WTC11 (cell line): ENCODE measurements at regions not wholly inside any gene's neighbourhood (a gene's known extent, or its start where the extent isn't known, plus 50 kb on each side); places are given as distances from the start of the nearest gene placed in this dataset.

Experiments
- CBFB ChIP-seq: sonication (generic); formaldehyde crosslinking; IDR thresholded peaks from 2 replicates; pipeline ENCODE4 v1.8.1; 2022; ENCODE audit warnings: mild to moderate bottlenecking, low read depth, missing genetic modification reagents
- CREM ChIP-seq: sonication (generic); formaldehyde crosslinking; IDR thresholded peaks from 2 replicates; pipeline ENCODE4 v1.8.1; 2022; ENCODE audit warnings: mild to moderate bottlenecking, missing genetic modification reagents, moderate library complexity
- FOXK1 ChIP-seq: sonication (generic); formaldehyde crosslinking; IDR thresholded peaks from 2 replicates; pipeline ENCODE4 v1.8.0; 2022; ENCODE audit warnings: mild to moderate bottlenecking, moderate library complexity, missing genetic modification reagents
- GABPB1 ChIP-seq: sonication (generic); formaldehyde crosslinking; IDR thresholded peaks from 2 replicates; pipeline ENCODE4 v1.8.1; 2023; ENCODE audit warnings: mild to moderate bottlenecking, missing genetic modification reagents
- NFYB ChIP-seq: sonication (generic); formaldehyde crosslinking; conservative IDR thresholded peaks from 2 replicates; pipeline ENCODE4 v1.8.0; 2022; ENCODE audit warnings: low read depth, missing genetic modification reagents
- SP1 ChIP-seq: sonication (generic); formaldehyde crosslinking; conservative IDR thresholded peaks from 2 replicates; pipeline ENCODE4 v1.8.1; 2022; ENCODE audit warnings: missing genetic modification reagents
- ZNF121 ChIP-seq: sonication (generic); formaldehyde crosslinking; IDR thresholded peaks from 2 replicates; pipeline ENCODE4 v1.8.0; 2023; ENCODE audit warnings: missing genetic modification reagents
- TF ChIP-seq, protein P1 (sequence below): fragments of 200-600 bp; IDR thresholded peaks from 2 replicates; pipeline ENCODE4 v1.8.0; 2022; ENCODE audit warnings: antibody characterized with exemption
- TF ChIP-seq, protein P2 (sequence below): sonication (generic); formaldehyde crosslinking; IDR thresholded peaks from 2 replicates; pipeline ENCODE4 v1.8.1; 2022; ENCODE audit warnings: mild to moderate bottlenecking, missing genetic modification reagents, moderate library complexity, borderline replicate concordance
- TF ChIP-seq, protein P3 (sequence below): sonication (generic); formaldehyde crosslinking; IDR thresholded peaks from 2 replicates; pipeline ENCODE4 v1.8.1; 2023; ENCODE audit warnings: mild to moderate bottlenecking, missing genetic modification reagents, moderate library complexity
- TF ChIP-seq, protein P4 (sequence below): sonication (generic); formaldehyde crosslinking; conservative IDR thresholded peaks from 2 replicates; pipeline ENCODE4 v1.8.1; 2022; ENCODE audit warnings: mild to moderate bottlenecking, missing genetic modification reagents
- TF ChIP-seq, protein P5 (sequence below): sonication (generic); formaldehyde crosslinking; IDR thresholded peaks from 2 replicates; pipeline ENCODE4 v1.8.0; 2023; ENCODE audit warnings: mild to moderate bottlenecking, missing genetic modification reagents

DNA sequence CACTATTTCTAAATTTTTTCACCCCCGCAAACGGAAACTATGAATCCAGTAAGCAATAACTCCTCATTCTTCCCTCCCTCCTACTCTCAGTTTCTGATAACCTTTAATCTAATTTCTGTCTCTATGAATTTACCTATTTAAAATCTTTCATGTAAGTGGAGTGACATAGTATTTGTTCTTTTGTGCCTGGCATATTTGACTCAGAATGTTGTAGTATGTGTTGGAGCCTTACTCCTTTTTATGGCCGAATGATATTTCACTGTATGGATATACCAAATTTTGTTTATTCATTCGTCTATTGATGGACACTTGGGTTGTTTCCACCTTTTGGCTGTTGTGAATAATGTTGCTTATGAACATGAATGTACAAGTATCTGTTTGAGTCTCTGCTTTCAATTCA is 61.1 kb upstream of the C1GALT1C1 start:
- TF ChIP-seq SP1: no peak
- TF ChIP-seq, protein P1, sequence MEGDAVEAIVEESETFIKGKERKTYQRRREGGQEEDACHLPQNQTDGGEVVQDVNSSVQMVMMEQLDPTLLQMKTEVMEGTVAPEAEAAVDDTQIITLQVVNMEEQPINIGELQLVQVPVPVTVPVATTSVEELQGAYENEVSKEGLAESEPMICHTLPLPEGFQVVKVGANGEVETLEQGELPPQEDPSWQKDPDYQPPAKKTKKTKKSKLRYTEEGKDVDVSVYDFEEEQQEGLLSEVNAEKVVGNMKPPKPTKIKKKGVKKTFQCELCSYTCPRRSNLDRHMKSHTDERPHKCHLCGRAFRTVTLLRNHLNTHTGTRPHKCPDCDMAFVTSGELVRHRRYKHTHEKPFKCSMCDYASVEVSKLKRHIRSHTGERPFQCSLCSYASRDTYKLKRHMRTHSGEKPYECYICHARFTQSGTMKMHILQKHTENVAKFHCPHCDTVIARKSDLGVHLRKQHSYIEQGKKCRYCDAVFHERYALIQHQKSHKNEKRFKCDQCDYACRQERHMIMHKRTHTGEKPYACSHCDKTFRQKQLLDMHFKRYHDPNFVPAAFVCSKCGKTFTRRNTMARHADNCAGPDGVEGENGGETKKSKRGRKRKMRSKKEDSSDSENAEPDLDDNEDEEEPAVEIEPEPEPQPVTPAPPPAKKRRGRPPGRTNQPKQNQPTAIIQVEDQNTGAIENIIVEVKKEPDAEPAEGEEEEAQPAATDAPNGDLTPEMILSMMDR: no peak
- TF ChIP-seq FOXK1 (CRISPR knock-in tag): no peak
- TF ChIP-seq, protein P2, sequence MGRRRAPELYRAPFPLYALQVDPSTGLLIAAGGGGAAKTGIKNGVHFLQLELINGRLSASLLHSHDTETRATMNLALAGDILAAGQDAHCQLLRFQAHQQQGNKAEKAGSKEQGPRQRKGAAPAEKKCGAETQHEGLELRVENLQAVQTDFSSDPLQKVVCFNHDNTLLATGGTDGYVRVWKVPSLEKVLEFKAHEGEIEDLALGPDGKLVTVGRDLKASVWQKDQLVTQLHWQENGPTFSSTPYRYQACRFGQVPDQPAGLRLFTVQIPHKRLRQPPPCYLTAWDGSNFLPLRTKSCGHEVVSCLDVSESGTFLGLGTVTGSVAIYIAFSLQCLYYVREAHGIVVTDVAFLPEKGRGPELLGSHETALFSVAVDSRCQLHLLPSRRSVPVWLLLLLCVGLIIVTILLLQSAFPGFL (CRISPR knock-in tag): no peak
- TF ChIP-seq, protein P3, sequence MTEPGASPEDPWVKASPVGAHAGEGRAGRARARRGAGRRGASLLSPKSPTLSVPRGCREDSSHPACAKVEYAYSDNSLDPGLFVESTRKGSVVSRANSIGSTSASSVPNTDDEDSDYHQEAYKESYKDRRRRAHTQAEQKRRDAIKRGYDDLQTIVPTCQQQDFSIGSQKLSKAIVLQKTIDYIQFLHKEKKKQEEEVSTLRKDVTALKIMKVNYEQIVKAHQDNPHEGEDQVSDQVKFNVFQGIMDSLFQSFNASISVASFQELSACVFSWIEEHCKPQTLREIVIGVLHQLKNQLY (CRISPR knock-in tag): no peak
- TF ChIP-seq NFYB (CRISPR knock-in tag): no peak
- TF ChIP-seq, protein P4, sequence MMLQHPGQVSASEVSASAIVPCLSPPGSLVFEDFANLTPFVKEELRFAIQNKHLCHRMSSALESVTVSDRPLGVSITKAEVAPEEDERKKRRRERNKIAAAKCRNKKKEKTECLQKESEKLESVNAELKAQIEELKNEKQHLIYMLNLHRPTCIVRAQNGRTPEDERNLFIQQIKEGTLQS (CRISPR knock-in tag): no peak
- no peak for TF ChIP-seq CBFB (CRISPR knock-in tag)
- TF ChIP-seq ZNF121: no peak
- no peak for TF ChIP-seq CREM (CRISPR knock-in tag)
- TF ChIP-seq GABPB1 (CRISPR knock-in tag): no peak
- TF ChIP-seq, protein P5, sequence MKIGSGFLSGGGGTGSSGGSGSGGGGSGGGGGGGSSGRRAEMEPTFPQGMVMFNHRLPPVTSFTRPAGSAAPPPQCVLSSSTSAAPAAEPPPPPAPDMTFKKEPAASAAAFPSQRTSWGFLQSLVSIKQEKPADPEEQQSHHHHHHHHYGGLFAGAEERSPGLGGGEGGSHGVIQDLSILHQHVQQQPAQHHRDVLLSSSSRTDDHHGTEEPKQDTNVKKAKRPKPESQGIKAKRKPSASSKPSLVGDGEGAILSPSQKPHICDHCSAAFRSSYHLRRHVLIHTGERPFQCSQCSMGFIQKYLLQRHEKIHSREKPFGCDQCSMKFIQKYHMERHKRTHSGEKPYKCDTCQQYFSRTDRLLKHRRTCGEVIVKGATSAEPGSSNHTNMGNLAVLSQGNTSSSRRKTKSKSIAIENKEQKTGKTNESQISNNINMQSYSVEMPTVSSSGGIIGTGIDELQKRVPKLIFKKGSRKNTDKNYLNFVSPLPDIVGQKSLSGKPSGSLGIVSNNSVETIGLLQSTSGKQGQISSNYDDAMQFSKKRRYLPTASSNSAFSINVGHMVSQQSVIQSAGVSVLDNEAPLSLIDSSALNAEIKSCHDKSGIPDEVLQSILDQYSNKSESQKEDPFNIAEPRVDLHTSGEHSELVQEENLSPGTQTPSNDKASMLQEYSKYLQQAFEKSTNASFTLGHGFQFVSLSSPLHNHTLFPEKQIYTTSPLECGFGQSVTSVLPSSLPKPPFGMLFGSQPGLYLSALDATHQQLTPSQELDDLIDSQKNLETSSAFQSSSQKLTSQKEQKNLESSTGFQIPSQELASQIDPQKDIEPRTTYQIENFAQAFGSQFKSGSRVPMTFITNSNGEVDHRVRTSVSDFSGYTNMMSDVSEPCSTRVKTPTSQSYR (CRISPR knock-in tag): no peak
